ENCODE measurements at regions not wholly inside any gene's neighbourhood (a gene's known extent, or its start where the extent isn't known, plus 50 kb on each side); places are given as distances from the start of the nearest gene placed in this dataset.

DNA sequence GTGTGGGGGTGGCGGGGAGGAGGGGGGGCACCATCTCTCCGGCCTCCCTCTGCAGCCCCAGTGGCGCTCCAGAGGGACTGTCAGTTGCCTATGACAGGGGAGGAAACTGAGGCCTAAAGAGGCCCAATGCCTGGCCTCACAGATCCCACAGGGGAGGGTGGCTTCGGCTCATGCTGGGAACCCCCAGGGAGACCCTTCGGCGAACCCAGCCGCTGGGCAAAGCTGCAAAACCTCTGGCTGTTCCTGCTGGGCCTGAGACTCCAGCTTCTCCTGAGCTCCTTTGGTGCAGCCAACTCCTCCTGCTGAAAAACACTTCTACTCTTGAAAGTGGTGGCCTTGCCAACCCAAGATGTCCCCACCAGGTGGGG lies 170.1 kb upstream of the RTL1 start:
- TF ChIP-seq, protein P1, sequence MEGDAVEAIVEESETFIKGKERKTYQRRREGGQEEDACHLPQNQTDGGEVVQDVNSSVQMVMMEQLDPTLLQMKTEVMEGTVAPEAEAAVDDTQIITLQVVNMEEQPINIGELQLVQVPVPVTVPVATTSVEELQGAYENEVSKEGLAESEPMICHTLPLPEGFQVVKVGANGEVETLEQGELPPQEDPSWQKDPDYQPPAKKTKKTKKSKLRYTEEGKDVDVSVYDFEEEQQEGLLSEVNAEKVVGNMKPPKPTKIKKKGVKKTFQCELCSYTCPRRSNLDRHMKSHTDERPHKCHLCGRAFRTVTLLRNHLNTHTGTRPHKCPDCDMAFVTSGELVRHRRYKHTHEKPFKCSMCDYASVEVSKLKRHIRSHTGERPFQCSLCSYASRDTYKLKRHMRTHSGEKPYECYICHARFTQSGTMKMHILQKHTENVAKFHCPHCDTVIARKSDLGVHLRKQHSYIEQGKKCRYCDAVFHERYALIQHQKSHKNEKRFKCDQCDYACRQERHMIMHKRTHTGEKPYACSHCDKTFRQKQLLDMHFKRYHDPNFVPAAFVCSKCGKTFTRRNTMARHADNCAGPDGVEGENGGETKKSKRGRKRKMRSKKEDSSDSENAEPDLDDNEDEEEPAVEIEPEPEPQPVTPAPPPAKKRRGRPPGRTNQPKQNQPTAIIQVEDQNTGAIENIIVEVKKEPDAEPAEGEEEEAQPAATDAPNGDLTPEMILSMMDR (IDR thresholded peaks at IDR 0.05; ENCODE audit: insufficient read depth, low read length, poor library complexity, severe bottlenecking): no peak
- DNase-seq (ENCODE audit: low read depth): no peak

DNA sequence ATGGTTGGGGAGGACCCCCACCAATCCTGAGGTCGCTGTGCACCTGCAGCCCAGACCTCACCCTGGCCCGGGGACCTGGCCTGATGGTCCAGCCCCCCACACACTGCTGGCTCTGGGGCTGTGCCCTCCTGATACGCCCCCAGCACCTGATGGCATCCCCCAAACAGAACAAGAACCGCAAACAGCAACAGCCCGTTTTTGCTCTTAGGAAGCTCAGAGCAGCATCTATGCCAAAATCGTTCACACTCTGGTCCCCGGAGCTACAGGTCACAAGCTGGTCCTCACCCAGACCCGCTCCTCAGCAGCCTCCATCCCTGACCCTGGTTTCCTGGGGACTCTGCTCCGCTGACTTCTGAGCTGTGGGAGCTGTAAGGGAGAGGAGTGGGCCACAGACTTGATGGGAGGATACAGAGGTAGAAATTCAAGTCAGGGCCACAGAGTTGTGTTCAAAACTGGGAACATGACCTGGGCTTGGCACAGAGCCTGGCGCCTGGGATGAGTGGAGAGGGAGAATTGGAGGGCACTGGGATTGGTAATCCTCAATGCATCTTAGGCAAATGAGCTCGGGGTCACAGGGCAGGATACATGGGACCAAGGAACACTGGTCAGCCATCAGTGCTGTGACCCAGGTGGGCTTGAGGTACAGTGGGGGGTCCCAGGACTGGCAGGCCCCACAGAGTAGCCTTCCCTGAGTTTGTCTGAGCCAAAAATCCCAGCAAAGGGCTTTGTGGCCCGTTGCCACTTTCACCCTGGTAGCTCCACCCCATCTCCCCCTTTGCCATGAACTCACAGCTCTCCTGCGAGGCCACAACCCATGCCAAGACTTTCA lies 170.9 kb upstream of the RTL1 start:
- DNase-seq (ENCODE audit: low read depth): no peak
- Histone ChIP-seq H3K36me3 (ENCODE audit: control insufficient read depth, insufficient read depth, low read length) (no peaks in the 10 kb centered on the region), H3K27me3 (ENCODE audit: control insufficient read depth, insufficient read depth, low read length) (no peaks in the 10 kb centered on the region), H3K4me3 (ENCODE audit: low read depth, low read length) (no peak overlapping the region)
- TF ChIP-seq, protein P1 (IDR thresholded peaks at IDR 0.05; ENCODE audit: insufficient read depth, low read length, poor library complexity, severe bottlenecking): no peak

More for the DNA sequence above, 170.1 kb upstream of the RTL1 start:
- Histone ChIP-seq H3K27me3 (ENCODE audit: control insufficient read depth, insufficient read depth, low read length) (no peaks in the 10 kb centered on the region), H3K4me3 (ENCODE audit: low read depth, low read length) (no peak overlapping the region), H3K36me3 (ENCODE audit: control insufficient read depth, insufficient read depth, low read length) (no peaks in the 10 kb centered on the region)

DNA sequence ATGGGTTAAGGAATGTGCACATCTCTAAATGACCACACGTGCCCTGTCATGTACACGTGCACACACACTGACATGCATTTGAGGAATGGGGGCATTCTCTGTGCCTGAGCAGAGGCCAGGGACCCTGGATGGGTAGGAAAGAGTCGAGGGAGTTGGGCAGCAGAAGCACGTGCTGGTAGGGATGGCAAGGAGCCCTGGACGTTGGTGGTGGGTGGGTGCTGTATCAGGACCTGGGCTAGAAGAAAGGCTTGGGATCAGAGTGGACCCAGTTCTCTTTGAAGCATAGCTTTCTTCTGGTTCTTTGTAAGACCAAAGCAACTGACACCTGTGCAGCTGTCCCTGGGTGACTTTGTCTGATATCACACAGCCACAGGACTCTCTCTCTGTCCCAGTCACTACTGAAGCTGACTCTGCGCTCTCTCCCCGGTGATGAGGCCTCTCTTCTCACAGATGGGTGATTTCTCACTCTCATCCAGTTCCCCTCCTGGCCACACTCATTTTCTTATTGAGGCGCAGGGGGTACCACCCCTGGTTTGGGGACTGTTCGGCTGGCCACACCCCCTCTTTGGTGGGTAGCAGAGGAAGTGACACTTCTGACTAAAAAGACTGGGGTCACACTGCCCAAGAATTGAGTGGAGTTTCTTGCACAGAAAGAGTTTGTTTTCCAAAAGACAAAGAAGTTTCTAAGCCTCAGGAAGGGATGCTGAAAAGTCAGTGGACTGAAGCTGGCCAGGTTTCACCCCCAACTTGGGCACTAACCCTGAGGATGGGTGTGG lies 171.7 kb upstream of the RTL1 start:
- Histone ChIP-seq H3K27me3 (ENCODE audit: control insufficient read depth, insufficient read depth, low read length) (no peaks in the 10 kb centered on the region), H3K36me3 (ENCODE audit: control insufficient read depth, insufficient read depth, low read length) (no peaks in the 10 kb centered on the region), H3K4me3 (ENCODE audit: low read depth, low read length) (no peak overlapping the region)
- no peak for DNase-seq (ENCODE audit: low read depth)
- TF ChIP-seq, protein P1 (IDR thresholded peaks at IDR 0.05; ENCODE audit: insufficient read depth, low read length, poor library complexity, severe bottlenecking): no peak

DNA sequence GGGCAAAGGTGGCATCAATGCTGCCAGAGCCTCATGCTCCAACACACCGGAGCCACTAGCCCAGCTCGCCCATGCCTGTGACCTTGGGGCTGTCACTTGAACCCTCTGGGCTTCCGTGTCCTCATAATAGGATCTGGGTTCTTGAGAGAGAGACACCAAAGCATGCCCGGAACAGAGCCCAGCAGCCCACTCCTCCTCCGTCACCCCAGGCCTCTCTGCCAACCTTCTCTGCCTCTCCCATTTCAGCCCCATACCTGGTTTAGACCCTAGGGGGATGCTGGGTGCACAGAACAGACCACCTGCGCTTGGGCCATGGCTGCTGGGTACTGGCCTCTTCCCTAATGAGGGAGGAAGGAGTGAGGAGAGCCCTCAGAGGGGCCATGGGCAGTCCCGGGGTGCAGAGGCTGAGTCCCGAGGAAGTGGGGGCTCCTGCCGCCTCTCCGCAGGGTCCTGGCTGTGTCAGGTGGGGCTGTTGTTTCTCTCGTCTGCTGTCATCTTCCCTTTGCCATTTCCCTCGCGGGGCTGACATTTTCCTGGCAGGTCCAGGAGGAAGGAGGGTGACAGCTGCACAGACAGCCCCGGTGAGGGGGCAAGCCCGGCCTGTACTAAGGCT lies 172.4 kb upstream of the RTL1 start:
- Histone ChIP-seq H3K27me3 (ENCODE audit: control insufficient read depth, insufficient read depth, low read length) (no peaks in the 10 kb centered on the region), H3K4me3 (ENCODE audit: low read depth, low read length) (no peak overlapping the region), H3K36me3 (ENCODE audit: control insufficient read depth, insufficient read depth, low read length) (no peaks in the 10 kb centered on the region)
- DNase-seq (ENCODE audit: low read depth): no peak
- TF ChIP-seq, protein P1 (IDR thresholded peaks at IDR 0.05; ENCODE audit: insufficient read depth, low read length, poor library complexity, severe bottlenecking): no peak

DNA sequence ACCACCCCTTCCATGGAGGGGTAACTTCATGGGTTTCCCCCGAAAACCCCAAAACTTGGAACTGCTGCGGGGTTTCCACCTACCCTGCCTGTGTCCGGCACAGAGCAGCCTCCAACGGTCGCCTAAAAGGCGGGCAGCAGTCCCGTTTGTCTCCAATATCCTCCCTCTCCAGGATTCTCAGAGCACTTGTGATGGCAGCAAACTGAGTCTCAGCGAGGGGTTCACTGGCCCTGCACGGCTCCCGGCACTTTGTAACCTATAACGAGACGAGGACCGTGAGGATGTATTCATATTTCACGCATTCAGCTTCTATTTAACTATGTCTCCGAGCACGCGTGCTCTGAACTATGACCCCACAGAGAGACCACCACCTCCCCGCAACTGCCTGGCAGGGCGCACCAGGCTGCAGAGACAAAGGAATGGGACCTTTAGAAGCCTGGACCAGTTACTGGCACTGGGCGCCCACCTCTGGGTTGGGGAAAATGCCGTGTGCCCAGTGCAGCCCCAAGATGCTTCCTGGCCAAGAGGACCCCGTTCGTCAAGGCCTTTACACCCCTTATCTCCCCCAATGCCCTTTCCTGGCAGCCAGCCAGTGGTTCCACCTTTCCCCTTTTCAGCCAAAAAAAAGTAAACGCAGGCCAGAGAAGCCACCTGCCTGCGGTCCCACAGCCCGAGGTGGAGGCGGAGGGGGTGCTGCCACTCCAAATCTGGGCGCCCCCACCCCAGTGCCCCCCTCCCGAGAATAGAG lies 173.1 kb upstream of the RTL1 start:
- Histone ChIP-seq H3K36me3 (ENCODE audit: control insufficient read depth, insufficient read depth, low read length) (no peaks in the 10 kb centered on the region), H3K27me3 (ENCODE audit: control insufficient read depth, insufficient read depth, low read length) (no peaks in the 10 kb centered on the region), H3K4me3 (ENCODE audit: low read depth, low read length) (peak overlapping the region; percentile 10)
- no peak for DNase-seq (ENCODE audit: low read depth)
- TF ChIP-seq, protein P1 (IDR thresholded peaks at IDR 0.05; ENCODE audit: insufficient read depth, low read length, poor library complexity, severe bottlenecking): no peak

Data from kidney epithelial cell (primary cell).